ENCODE measurements at regions not wholly inside any gene's neighbourhood (a gene's known extent, or its start where the extent isn't known, plus 50 kb on each side); places are given as distances from the start of the nearest gene placed in this dataset.

DNA sequence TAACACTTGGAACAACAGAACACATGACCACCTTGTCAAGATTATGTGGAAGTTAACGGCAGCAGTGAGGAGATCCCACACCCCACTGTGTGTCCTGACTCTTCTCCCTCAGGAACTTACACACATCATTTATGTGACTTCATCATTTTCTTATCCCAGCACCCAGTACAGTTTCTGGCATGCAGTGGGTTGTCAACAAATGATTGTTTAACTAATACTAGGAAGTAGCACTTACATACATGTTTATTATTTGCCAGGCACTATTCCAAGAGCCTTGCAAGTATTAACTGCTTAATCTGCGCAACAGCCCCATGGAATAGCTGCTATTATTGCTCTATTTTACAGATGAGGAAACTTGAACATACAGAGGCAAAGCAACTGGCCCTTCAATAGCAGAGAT is 391.5 kb downstream of the TXNL1 start:
- ChIA-PET CTCF (no interaction called here), POLR2A (no interaction called here)
- Mint-ChIP-seq H3K4me3 (no peak overlapping the region), H3K27me3 (no peaks in the 10 kb centered on the region), H3K36me3 (ENCODE audit: low read depth) (no peaks in the 10 kb centered on the region), H3K27ac (no peak overlapping the region), H3K9me3 (peaks cover 4% of the 10 kb centered on the region), H3K4me1 (no peaks in the 10 kb centered on the region)
- no peak for DNase-seq

DNA sequence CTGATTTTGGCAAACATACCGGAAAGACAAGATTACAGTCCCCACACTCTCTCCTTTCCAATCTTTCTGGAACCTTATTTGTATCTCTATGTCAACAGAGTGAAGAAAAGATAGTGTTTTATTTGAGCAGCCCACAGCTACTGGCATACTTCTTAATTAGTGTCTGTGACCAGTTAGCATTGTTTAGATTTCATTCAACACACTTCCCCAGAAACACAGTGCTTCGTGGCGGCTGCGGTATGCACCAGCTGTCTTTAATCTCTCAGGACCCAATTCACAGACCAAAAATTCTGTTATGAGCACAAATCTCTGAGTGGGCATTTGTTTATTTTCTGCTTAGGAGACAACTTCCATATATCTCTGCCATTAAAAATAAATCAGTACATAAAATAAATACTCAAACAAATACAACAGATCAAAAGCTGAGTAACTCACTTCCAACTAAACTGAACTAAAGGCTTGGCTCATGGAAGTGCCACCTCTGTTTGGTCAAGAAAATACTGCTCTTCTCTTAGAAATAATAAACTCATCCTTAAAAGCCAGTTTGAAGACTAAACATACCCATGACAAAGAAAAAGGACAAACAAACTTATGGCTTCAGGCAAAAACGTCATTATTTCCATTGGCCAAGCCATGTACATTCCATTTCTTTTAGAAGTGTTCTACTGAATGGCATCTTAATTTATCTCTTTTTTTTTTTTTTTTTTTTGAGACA is 392.4 kb downstream of the TXNL1 start:
- Mint-ChIP-seq H3K27me3 (no peaks in the 10 kb centered on the region), H3K27ac (no peak overlapping the region), H3K4me1 (no peaks in the 10 kb centered on the region), H3K4me3 (no peak overlapping the region), H3K36me3 (ENCODE audit: low read depth) (no peaks in the 10 kb centered on the region), H3K9me3 (peaks cover 4% of the 10 kb centered on the region)
- CTCF ChIA-PET = no interaction called here
- no peak for DNase-seq
- POLR2A ChIA-PET = no interaction called here

DNA sequence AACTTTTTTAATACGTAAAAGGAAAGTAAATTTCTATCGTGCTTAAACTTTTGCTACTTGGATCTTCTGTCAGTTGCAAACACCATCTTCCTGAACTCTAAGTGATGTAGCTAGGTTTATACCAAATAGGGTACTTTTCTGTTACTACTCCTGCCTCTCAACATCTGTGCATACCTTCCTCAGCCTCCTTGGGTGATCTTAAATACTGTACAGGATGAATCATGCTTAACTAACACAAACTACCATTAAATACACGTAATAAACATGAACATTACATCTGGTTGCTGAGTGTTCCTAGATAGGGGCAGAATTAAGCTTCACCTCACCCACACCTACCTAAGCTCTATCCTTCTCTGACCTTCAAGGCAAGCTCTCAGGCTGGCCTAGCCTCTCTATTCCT is 398.0 kb downstream of the TXNL1 start:
- Mint-ChIP-seq H3K27me3 (no peaks in the 10 kb centered on the region), H3K27ac (no peak overlapping the region), H3K9me3 (peaks cover 5% of the 10 kb centered on the region), H3K4me3 (no peak overlapping the region), H3K4me1 (no peaks in the 10 kb centered on the region), H3K36me3 (ENCODE audit: low read depth) (no peaks in the 10 kb centered on the region)
- CTCF ChIA-PET = no interaction called here
- POLR2A ChIA-PET = no interaction called here
- no peak for DNase-seq

DNA sequence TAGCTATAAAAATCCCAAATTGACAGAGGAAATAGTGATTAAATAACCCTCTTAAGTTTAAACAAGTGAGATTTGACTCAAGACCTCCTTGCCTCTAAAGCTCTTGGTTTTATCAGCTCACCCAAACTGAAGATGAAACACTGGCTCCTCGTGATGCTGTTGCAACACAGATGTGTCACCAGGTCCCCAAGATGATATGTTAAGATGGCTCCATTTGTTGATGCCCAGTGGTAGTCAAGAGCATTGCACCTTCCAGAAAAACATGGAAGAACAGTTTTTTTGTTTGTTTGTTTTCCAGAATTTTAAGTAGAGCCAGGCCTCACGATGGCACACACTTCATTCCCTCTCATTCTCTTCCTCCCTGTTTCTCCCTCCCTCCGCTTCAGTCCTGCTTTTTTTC is 399.8 kb downstream of the TXNL1 start:
- Mint-ChIP-seq H3K36me3 (ENCODE audit: low read depth) (no peaks in the 10 kb centered on the region), H3K27me3 (no peaks in the 10 kb centered on the region), H3K9me3 (peaks cover 5% of the 10 kb centered on the region), H3K4me1 (no peaks in the 10 kb centered on the region), H3K27ac (no peak overlapping the region), H3K4me3 (no peak overlapping the region)
- no peak for DNase-seq
- ChIA-PET POLR2A (no interaction called here), CTCF (no interaction called here)

DNA sequence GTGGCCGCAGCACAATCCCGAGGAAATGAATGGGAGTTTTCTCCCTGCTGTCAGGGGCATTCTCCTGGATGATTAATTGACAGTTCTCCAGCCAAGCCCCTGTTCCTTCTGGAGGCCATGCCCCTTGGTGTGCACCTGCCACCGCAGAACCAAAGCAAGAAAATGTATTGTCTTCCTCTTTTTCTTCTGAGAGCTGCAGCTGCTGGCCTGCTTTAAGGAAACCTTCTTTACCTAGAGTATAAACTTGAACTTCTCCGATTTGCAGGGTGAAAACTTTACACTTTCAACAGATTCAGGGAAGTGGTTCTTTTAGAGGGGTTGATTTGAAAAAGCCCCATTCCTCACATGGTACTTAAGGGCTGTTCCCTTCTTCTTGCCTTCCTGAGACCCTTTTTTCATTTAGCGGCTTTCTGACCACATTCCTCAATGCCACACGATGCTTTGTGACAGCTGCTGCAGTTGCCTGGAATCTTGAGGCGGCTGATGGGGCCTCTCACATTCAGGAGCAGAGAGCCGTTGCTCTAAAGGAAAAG is 402.8 kb downstream of the TXNL1 start:
- Mint-ChIP-seq H3K4me3 (no peak overlapping the region), H3K4me1 (no peaks in the 10 kb centered on the region), H3K27me3 (no peaks in the 10 kb centered on the region), H3K27ac (no peak overlapping the region), H3K36me3 (ENCODE audit: low read depth) (no peaks in the 10 kb centered on the region), H3K9me3 (peaks cover 9% of the 10 kb centered on the region)
- CTCF ChIA-PET = no interaction called here
- no peak for DNase-seq
- POLR2A ChIA-PET = no interaction called here

DNA sequence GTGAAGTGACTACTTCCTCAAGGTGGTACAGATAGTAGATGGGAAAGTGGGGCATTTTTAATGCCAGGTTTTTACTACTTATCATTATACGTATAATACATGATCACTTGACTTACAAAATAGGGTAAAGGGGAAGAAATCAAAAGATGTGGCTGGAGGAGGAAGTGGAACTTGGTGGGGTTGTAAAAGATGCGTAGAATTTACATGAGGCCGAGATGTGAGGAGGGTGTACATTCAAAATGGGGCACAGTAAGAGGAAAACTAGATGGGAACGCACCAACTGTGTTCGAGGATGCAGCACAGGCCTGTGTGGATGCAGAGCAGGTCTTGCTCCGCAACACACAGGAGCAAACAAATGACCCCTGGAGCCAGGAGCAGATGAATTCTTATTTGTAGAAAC is 403.3 kb downstream of the TXNL1 start:
- H3K36me3 Mint-ChIP-seq (ENCODE audit: low read depth) = no peaks in the 10 kb centered on the region
- DNase-seq = no peak
- no peak overlapping the region for H3K27ac Mint-ChIP-seq
- peaks cover 10% of the 10 kb centered on the region for H3K9me3 Mint-ChIP-seq
- ChIA-PET POLR2A (no interaction called here), CTCF (no interaction called here)
- no peaks in the 10 kb centered on the region for H3K4me1 Mint-ChIP-seq
- no peaks in the 10 kb centered on the region for H3K27me3 Mint-ChIP-seq
- no peak overlapping the region for H3K4me3 Mint-ChIP-seq

DNA sequence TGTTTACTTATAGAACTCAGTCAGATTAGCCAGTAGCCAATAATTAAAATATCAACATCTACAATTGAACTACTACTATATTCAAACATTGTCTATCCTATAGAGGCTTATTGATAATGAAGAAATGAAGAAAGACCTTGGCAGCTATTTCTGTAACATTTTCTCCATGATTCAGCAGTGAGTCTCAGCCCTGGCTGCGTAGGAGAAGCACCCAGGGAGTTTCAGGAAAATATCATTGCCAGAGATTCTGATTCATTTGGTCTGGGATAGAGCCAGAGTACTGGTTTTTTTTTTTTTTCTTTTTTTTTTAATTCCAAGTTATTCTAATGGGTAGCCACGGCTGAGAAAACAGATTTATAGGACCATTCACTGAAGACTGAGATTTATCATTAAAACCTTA is 404.8 kb downstream of the TXNL1 start:
- ChIA-PET CTCF (no interaction called here), POLR2A (no interaction called here)
- H3K9me3 Mint-ChIP-seq = peaks cover 10% of the 10 kb centered on the region
- no peaks in the 10 kb centered on the region for H3K27me3 Mint-ChIP-seq
- DNase-seq = no peak
- no peaks in the 10 kb centered on the region for H3K4me1 Mint-ChIP-seq
- no peaks in the 10 kb centered on the region for H3K36me3 Mint-ChIP-seq (ENCODE audit: low read depth)
- H3K27ac Mint-ChIP-seq = no peak overlapping the region
- no peak overlapping the region for H3K4me3 Mint-ChIP-seq

DNA sequence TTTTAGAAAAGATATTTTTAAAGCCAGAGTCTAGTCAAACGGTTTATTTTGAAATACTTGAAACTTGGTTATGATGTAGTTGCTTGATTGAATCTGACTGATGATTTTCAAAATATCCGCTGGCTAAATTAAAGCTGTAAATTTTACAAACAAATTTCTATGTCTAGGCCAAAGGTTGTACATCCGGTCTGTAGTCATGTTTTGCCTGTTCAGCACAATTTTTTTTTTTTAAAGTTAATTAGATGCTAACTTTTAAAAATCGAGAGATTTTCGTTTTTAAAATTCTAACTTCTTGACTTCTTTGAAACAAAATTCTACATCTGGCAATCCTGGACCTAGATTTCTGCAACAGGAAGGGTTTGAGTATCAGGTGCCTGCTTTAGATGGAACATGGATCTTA is 412.4 kb downstream of the TXNL1 start:
- peaks cover 6% of the 10 kb centered on the region for H3K9me3 Mint-ChIP-seq
- no peaks in the 10 kb centered on the region for H3K27me3 Mint-ChIP-seq
- POLR2A ChIA-PET = no interaction called here
- no peak for DNase-seq
- no peak overlapping the region for H3K27ac Mint-ChIP-seq
- no peak overlapping the region for H3K4me3 Mint-ChIP-seq
- no peaks in the 10 kb centered on the region for H3K36me3 Mint-ChIP-seq (ENCODE audit: low read depth)
- H3K4me1 Mint-ChIP-seq = no peaks in the 10 kb centered on the region
- CTCF ChIA-PET = no interaction called here

DNA sequence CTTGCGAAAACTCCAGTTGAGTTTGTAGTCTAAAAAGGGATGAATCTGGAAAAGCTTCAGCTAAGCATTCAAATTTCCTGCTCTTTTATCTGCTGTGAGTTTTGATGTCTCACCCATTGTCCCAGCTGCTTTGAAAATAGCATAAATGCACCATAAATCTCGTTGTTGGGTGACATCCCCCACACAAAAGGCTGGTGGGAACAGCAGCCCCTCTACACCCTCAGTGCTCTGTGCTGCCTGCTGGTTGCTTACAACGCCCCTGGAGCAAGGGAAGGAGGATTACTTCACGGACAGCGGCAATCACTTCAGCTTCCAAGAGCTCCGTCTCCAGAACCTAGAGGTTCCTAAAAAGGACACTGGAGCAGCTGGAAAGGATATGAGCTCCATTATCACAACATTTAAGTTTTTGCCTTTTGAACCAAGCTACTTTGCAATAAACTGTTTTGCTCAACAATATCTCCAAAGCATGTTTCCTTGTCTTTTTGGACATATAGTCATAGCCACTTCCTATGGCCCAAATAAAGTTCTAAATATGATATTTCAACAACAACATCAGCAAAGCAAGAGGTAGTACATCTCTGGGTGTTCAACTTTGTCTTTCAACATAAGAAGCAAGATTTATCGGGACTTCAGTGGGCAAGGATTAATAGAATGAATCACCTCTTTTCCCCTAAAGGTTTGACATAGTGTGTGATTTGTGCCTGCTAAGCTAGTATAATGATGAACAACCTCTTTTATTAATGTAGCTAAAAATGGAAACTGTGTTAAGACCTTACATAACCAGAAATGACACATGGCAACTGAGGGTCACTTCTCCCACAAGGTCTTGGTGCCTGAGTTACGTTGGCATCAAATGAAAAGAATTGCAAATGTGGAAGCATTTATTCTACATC is 413.5 kb downstream of the TXNL1 start:
- Mint-ChIP-seq H3K4me3 (no peak overlapping the region), H3K9me3 (peaks cover 2% of the 10 kb centered on the region), H3K27ac (no peak overlapping the region), H3K27me3 (no peaks in the 10 kb centered on the region), H3K4me1 (no peaks in the 10 kb centered on the region), H3K36me3 (ENCODE audit: low read depth) (no peaks in the 10 kb centered on the region)
- CTCF ChIA-PET = no interaction called here
- no peak for DNase-seq
- POLR2A ChIA-PET = no interaction called here

DNA sequence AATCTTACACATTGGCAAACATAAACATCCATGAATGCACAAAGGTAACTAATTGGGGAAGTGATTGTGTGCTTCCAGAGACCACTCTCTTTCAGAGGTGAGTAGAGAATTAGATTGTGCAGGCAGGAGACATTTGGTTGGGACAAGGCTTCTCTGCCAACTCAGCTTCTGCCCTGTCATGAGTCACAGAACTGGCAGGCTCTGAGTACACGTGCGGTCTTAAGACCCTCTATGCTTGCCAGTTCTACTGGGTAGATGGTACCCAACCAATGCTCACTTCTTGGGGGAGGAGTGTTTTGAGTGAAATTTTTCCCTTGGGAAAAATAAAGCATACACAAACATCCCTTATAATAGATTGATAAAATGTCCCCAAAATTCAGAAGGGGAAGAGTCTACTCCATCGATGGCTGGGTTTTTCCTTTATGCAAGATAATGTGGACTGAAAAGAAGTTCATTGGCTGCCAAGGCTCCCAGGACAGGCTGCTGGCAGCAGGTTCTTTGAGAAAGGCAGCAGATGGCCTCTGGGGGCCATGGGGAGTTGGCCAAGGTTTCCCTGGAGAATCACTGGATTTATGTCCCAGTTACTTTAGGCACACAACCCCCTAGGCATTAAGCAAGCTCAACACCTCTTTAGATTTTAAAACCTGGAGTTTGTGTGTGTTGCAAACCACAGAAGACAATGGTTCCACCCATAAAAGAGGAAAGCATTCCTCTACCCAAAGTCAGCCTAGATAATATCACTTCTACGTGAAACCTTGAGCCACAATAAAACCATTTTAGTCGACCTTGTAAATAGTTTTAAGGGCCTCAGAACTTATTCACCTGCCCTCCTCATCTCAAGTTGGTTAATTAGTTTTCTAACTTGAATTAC is 417.0 kb downstream of the TXNL1 start:
- Mint-ChIP-seq H3K9me3 (no peaks in the 10 kb centered on the region), H3K27me3 (no peaks in the 10 kb centered on the region), H3K36me3 (ENCODE audit: low read depth) (no peaks in the 10 kb centered on the region), H3K27ac (no peak overlapping the region), H3K4me3 (no peak overlapping the region), H3K4me1 (no peaks in the 10 kb centered on the region)
- POLR2A ChIA-PET = no interaction called here
- no peak for DNase-seq
- CTCF ChIA-PET = no interaction called here

DNA sequence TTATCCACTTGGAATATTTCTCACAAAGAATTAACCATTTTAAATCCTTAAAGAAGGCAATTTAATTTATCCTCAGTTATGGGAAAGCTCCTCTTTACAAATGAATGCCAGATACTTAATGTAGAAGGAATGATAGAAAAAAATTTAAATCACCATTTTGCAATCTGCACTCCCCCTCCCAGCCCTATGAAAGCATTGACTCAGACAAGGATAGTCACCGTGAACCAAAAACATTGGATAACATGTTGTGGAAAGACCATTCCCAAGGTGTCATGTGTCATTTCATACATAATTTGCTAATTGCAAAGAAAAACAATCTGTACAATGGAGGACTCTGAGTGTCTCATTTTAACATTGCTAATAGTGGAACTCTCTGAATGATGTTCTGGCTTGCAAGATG is 421.0 kb downstream of the TXNL1 start:
- no peaks in the 10 kb centered on the region for H3K27me3 Mint-ChIP-seq

DNA sequence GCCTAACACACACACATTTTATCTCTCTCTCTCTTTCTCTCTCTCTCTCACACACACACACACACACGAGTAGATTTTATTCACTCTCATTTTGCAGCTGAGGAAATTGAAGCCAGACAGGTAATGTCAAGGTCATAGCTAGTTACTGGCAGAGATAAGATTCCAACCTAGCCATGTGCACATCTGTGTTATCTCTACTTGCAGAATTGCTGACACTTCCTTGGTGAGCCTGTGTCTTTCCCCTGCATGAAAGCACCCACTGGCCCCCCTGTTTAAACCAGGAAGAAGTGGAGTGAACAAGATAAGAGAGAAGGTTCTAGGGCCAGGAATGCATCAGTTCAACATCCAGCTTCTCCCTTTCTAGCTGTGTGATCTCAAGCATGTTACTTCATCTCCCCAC is 423.7 kb downstream of the TXNL1 start:
- no peak overlapping the region for H3K4me3 Mint-ChIP-seq
- ChIA-PET POLR2A (no interaction called here), CTCF (no interaction called here)
- peaks cover 2% of the 10 kb centered on the region for H3K9me3 Mint-ChIP-seq
- no peak overlapping the region for H3K27ac Mint-ChIP-seq
- DNase-seq = no peak
- H3K4me1 Mint-ChIP-seq = no peaks in the 10 kb centered on the region
- H3K36me3 Mint-ChIP-seq (ENCODE audit: low read depth) = no peaks in the 10 kb centered on the region
- no peaks in the 10 kb centered on the region for H3K27me3 Mint-ChIP-seq

More for the DNA sequence above, 421.0 kb downstream of the TXNL1 start:
- CTCF ChIA-PET = no interaction called here
- Mint-ChIP-seq H3K4me1 (no peaks in the 10 kb centered on the region), H3K4me3 (no peak overlapping the region), H3K27ac (no peak overlapping the region), H3K36me3 (ENCODE audit: low read depth) (no peaks in the 10 kb centered on the region), H3K9me3 (peaks cover 2% of the 10 kb centered on the region)
- POLR2A ChIA-PET = no interaction called here
- no peak for DNase-seq

DNA sequence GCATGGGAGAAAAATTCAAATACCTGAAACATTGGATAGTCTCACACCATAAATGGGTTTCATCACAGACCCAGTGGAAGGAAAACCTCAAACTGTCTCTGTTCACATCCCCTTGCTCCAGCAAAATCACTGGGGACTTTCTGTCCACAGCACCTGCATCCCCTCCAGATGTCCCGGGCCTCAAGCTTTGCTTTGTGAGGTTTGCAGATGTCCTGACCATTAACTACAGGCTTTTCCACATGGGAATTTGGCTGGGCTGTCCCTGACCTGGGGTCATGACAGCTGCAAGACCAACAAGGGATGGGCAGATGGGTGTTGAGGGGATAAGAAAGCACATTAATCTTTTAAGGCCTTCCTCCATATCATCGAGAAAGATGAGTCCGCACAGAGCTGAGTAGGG is 427.9 kb downstream of the TXNL1 start:
- DNase-seq = no peak
- H3K4me1 Mint-ChIP-seq = no peaks in the 10 kb centered on the region
- no peaks in the 10 kb centered on the region for H3K36me3 Mint-ChIP-seq (ENCODE audit: low read depth)
- ChIA-PET CTCF (no interaction called here), POLR2A (no interaction called here)
- no peaks in the 10 kb centered on the region for H3K27me3 Mint-ChIP-seq
- peaks cover 5% of the 10 kb centered on the region for H3K9me3 Mint-ChIP-seq
- no peak overlapping the region for H3K4me3 Mint-ChIP-seq
- no peak overlapping the region for H3K27ac Mint-ChIP-seq
